GM18511 (cell line): ENCODE measurements at regions not wholly inside any gene's neighbourhood (a gene's known extent, or its start where the extent isn't known, plus 50 kb on each side); places are given as distances from the start of the nearest gene placed in this dataset.

Experiments used
- ATAC-seq: cut with Tn5 transposase; IDR thresholded peaks from one replicate; pipeline ENCODE4 v1.9.1; 2021; ENCODE audit warnings: mild to moderate bottlenecking, moderate library complexity; ENCODE audit not compliant: unreplicated experiment

- no peak for ATAC-seq
Measured at GRCh38 chr3:117488983-117489382, 779.4 kb downstream of the TUSC7 start.

DNA sequence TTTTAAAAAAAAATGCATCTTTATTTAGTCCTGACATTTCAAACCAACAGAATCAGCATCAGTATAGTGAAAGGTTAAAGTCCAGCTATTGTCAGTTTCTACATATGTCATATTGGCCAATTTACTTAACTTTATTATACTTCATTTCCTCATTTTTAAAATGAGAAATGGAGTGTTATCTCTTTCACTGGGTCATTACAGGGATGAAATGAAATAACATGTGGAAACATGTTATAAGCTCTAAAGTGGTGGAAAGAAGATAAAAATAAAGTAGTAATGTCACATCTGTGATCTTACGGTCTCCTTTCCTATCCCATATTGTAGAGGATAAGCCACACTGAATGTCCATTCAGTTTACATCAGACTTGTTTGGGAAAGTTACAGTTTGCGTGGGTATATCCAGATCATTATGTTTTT, 780.1 kb downstream of the TUSC7 start:
- no peak for ATAC-seq

DNA sequence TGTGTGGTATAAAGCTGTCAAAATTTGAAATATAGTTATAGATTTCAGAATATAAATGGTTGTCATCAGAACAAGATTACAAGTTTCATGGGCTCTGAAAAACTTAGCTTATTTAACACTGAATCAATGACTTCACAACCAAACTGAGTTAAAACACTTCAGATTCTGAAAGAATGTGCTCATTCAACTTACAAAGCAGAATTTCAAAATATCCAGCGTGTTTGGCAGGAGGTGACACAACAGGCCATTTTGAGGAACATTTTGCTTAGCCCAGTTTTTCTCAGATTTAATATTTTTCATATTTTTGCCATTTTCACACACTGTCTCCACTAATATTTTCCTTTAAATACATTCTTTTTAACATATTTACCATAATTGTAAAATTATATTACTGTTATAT, 781.1 kb downstream of the TUSC7 start:
- no peak for ATAC-seq

- ATAC-seq = no peak
Measured at GRCh38 chr3:117495620-117496019, 786.0 kb downstream of the TUSC7 start.

DNA sequence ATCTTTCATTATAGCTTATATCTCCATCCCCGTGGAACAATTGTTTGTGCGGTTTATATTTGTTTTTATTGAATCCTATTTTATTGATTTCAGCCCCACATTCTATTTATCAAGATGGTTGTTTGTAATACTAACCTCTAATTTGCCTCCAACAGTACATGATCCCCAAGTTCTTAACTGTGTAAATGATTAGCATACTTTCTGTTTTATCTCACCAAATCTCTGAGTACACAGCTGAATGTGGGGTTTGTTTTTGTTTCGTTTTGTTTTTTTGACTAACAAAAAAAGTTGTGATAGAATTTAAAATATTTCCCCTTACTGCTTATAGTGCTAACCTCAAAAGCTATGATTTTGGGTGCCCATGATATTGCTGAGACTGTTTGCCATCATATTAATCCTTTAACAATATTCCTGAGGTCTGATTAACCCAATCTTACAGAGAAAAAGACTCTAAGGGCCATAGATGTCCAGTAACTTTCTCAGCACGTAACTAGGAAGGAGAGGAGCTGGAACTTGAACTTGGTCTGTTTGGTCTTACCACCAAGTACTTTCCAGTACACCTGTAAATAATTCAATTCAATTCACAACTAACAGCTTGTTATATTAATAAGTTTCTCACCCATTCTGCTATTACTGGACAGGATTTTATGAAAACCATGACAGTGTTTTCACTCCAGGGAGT, 789.8 kb downstream of the TUSC7 start:
- peak; percentile 85 for ATAC-seq

GRCh38 chr3:117507958-117508357, 798.4 kb downstream of the TUSC7 start:
- no peak for ATAC-seq

- no peak for ATAC-seq
Measured at GRCh38 chr3:117509858-117510257, 800.3 kb downstream of the TUSC7 start.

DNA sequence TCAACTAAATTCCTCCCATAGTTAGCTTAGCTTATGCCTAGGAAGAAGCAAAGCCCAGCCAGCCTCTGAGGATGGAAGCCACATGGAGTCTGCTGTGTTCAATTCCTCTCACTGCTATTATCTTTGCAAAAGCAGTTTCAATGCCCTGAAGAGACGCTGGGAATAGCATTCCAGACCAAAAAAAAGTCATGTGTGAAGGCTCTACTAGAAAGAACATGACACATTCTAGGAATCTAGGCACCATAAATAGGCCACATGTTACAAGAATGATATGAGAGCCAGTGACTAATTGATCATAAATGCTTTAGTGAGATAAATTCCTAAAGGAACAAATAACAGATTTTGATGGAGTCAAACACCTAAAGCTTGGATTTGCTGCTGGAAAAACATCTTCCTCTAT, 800.8 kb downstream of the TUSC7 start:
- no peak for ATAC-seq

GRCh38 chr3:117512975-117513374, 803.4 kb downstream of the TUSC7 start:
- no peak for ATAC-seq

DNA sequence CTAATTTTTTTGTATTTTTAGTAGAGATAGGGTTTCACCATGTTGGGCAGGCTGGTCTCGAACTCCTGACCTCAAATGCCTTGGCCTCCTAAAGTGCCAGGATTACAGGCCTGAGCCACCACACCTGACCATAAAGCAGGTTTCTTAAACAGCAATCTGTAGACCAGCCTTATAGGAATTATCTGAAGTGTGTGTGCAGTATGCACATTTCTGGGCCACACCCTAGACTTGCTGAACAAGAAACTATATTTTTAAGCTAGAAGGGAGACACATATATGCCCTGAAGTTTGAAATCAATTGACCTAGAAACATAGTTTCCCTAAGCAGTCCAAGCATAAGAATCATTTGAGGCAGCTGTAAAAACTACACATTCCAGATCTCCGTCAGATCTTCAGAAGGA, 805.7 kb downstream of the TUSC7 start:
- no peak for ATAC-seq

GRCh38 chr3:117518364-117518763, 808.8 kb downstream of the TUSC7 start:
- no peak for ATAC-seq

DNA sequence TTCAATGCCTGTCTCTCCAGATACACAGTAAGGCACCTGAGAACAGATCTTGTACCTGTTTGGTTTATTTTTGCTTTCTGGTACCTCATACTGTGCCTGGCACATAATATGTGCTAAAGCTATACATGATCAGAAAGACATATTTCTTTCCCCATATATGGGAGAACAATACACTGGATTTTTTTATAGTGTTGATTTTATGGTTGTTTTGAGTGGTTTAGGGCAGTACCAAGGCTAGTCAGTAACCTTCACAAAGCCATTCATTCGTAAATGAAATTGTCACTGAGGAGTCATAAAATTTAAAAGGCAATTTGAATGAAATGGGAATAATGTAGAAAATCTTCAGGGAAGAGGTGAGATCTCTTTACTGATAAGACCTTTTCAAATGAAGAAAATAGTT, 810.2 kb downstream of the TUSC7 start:
- ATAC-seq = no peak

DNA sequence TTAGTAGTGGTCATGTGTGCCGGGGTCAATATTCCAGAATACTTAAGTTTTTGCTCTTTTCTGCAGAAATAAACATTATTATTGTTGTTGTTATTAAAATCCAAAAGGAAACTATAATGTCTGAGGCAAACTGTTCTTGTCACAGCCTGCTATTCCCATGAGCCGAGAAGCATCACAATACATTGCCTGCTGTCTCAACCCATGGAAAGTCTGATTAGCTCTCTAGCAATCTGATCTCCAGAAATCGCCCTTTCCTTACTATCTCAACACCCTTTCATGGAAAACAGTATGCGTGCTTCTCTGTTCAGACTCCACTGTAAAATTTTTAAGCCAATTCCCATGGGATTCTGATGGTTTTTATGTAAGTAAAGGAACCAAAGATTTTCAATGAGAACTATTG, 811.0 kb downstream of the TUSC7 start:
- no peak for ATAC-seq

- no peak for ATAC-seq
Measured at GRCh38 chr3:117523418-117523817, 813.8 kb downstream of the TUSC7 start.

GRCh38 chr3:117524890-117525289, 815.3 kb downstream of the TUSC7 start:
- ATAC-seq = no peak

GRCh38 chr3:117526470-117527079, 817.0 kb downstream of the TUSC7 start:
- peak; percentile 65 for ATAC-seq

DNA sequence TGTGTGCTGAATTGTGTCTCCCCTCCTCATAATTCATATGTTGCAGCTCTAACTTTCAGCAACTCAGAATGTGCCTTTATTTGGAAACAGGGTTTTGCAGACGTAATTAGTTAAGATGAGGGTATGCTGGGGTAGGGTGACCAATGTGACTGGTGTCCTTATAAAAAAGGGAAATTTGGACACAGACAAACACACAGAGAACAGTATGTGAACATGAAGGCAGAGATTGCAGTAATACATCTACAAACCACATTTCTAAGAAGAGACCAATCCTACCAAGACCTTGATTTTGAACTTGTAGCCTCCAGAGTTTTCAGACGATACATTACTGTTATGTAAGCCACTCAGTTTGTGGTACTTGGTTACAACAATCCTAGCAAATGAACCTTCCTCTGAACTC, 817.8 kb downstream of the TUSC7 start:
- ATAC-seq = no peak

DNA sequence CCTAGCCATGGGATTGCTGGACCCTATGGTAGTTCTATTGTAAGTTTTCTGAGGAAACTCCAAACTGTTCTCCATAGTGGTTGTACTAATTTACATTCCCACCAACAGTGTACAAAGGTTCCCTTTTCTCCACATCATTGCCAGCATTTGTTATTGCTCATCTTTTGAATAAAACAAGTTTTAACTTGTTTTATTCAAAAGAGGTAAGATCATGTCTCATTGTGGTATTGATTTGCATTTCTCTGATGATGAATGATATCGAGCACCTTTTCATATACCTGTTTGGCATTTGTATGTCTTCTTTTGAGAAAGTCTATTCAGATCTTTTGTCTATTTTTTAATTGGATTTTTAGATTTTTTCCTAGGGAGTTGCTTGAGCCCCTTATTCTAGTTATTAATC, 819.1 kb downstream of the TUSC7 start:
- no peak for ATAC-seq

- no peak for ATAC-seq
Measured at GRCh38 chr3:117531078-117531767, 821.6 kb downstream of the TUSC7 start.

GRCh38 chr3:117532268-117532667, 822.7 kb downstream of the TUSC7 start:
- no peak for ATAC-seq

- ATAC-seq = no peak
Measured at GRCh38 chr3:117534138-117534537, 824.6 kb downstream of the TUSC7 start.

DNA sequence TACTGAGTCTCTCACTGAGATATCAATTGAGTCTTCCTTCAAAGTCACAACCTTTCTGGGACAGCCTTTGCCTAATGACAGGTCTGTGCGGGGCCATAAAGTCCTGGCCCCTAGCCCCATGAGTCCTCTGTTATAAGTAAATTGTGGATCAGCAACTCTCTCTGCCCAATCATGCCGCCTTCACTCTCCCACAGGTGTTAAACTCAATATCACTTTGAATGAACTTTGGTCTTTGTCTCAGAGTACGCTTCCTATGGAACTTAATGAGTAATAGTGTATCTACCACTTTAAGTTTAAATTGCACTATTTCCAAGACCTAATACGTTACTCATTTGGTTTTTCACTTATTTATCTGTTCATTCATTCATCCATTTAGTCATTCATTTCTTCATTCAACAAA, 826.4 kb downstream of the TUSC7 start:
- no peak for ATAC-seq
